AG09309 (cell line): ENCODE measurements at regions not wholly inside any gene's neighbourhood (a gene's known extent, or its start where the extent isn't known, plus 50 kb on each side); places are given as distances from the start of the nearest gene placed in this dataset.

Source experiments
- DNase-seq: peaks from one replicate; pipeline ENCODE4 v3.0.0-alpha.2; 2010; ENCODE audit warnings: low read depth
- H3K4me3 ChIP-seq: 2 replicates; pipeline ENCODE4 v1.5.1; 2011; ENCODE audit warnings: mild to moderate bottlenecking, low read depth, low read length, moderate library complexity; ENCODE audit not compliant: control insufficient read depth
- CTCF ChIP-seq: IDR thresholded peaks from 2 replicates; pipeline ENCODE4 v1.5.1; 2011; ENCODE audit warnings: mild to moderate bottlenecking, low read depth, low read length, inconsistent platforms; ENCODE audit not compliant: insufficient read depth, control insufficient read depth; ENCODE audit errors: missing control alignments

DNA sequence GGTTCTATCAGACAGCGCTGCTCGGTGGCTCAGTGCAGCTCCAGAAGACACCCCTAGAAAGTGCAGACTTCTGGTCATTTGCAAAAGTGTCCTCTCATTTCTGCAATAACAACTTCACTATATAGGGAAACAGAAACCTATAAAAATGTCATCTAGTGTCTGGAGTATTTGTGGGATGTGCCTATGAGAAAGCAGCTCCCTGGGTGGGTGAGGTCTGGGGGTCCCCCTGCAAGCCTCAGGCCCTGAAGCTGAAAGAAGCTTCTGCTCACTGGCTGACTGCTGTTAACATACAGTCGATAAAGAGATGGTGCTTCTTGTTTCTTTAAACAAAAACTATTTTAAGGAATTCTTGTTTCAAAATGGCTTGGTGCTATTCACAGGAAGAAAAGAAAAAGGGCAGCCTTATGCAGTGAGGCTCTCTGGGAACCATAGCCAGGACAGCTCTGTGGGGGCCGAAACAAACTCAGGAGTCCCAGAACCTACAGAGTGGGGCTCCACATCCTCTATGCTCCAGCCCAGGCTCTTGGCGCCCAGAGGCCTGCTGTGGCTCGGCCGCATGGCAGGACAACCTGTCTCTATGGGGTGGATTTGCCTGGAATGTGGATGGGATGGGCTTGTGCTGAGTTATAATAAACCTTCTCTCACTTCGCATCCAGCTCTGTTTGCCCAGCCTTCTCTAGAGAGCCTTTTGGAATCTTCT, 109.7 kb downstream of the BANF2 start:
- TF ChIP-seq CTCF = no peak
- H3K4me3 ChIP-seq = no peak overlapping the region
- DNase-seq = no peak

- no peak overlapping the region for H3K4me3 ChIP-seq
- no peak for DNase-seq
- TF ChIP-seq CTCF = no peak
Measured at GRCh38 chr20:17808782-17809181, 109.0 kb downstream of the BANF2 start.

DNA sequence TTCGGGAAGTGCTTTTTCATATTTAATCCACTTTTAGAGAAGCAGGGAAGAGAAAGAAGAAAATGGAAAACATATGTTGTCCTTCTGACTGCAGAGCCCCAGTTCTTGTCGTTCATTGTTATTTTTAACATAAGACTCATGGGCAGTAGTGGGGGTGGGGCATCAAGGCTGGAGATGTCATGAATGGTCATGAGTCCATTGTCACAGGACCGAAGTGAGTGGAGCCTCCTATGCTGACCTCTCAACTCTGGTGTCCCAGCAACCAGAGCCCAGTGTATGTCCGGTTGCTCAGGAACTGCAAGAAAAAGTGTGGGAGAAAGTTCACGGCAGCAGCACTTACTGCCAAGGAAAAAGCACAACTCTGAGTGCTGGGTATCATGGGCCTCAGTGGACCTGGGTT, 108.6 kb downstream of the BANF2 start:
- TF ChIP-seq CTCF = no peak
- peak; percentile 46 for DNase-seq
- no peak overlapping the region for H3K4me3 ChIP-seq

GRCh38 chr20:17807651-17808050, 107.9 kb downstream of the BANF2 start:
- TF ChIP-seq CTCF = no peak
- DNase-seq = no peak
- H3K4me3 ChIP-seq = no peak overlapping the region

DNA sequence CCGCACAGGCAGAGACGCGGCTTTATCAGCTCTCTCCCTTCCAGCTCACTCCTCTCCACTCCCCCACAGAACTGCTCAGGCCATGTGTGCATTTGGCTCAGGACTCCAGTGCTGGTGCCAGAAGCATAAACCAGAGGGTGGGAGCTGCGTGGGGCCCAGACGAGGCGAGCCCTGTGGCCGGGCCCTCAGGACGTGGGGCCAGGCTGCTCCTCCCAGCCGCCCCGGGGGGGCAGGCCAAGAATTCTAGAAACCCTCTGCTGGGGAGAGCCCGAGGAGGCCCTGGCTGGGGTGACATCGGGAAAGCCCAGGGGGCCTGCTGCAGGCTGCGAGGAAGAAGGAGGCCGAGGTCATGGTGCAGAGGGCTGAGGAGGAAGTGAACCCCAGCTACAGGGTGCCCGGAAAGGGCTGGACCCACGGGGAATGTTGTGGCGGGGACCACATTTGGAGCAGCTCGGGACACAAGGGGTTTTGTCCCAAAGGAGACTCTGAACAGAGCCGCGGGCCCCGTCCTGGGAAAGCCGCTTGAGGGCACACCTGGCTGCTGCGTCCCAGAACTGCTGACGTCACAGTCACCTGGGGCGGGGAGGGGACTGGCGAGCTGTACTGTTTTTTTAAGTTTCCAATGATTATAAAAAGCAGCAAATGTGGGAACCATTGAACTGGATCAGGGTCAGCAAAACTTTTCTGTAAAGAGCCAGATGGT, 107.1 kb downstream of the BANF2 start:
- DNase-seq = peak; percentile 57
- TF ChIP-seq CTCF = no peak
- no peak overlapping the region for H3K4me3 ChIP-seq

DNA sequence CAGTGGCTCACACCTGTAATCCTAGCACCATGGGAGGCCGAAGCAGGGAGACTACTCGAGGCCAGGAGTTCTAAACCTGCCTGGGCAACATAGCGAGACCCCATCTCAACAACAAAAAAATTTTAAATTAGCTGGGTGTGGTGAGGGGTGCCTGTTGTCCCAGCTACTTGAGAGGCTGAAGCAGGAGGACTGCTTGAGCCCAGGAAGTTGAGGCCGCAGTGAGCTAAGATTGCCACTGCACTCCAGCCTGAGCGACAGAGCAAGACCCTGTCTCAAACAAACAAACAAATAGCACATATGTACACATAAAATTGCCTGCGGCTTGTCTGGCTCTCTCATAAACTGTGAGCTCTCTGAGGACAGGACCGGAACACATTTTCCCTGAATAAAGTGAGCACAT, 106.3 kb downstream of the BANF2 start:
- TF ChIP-seq CTCF = no peak
- no peak overlapping the region for H3K4me3 ChIP-seq
- DNase-seq = no peak
